GM18517 (cell line): ENCODE measurements at regions not wholly inside any gene's neighbourhood (a gene's known extent, or its start where the extent isn't known, plus 50 kb on each side); places are given as distances from the start of the nearest gene placed in this dataset.

ENCODE experiments used
- ATAC-seq: cut with Tn5 transposase; IDR thresholded peaks from one replicate; pipeline ENCODE4 v1.9.1; 2021; ENCODE audit warnings: mild to moderate bottlenecking, moderate library complexity; ENCODE audit not compliant: unreplicated experiment

GRCh38 chr18:52000435-52000834 is 339.6 kb upstream of the DCC start:
- no peak for ATAC-seq

- no peak for ATAC-seq
These were observed 338.9 kb upstream of the DCC start for GRCh38 chr18:52001106-52001505.

GRCh38 chr18:52002600-52002999 is 337.4 kb upstream of the DCC start:
- no peak for ATAC-seq

GRCh38 chr18:52007105-52007504 is 332.9 kb upstream of the DCC start:
- no peak for ATAC-seq

GRCh38 chr18:52008330-52008729 is 331.7 kb upstream of the DCC start:
- no peak for ATAC-seq

GRCh38 chr18:52008736-52009135 is 331.3 kb upstream of the DCC start:
- no peak for ATAC-seq

GRCh38 chr18:52009958-52010357 is 330.0 kb upstream of the DCC start:
- no peak for ATAC-seq

- ATAC-seq, result no peak
These were observed 293.9 kb upstream of the DCC start for GRCh38 chr18:52045946-52046675.

GRCh38 chr18:52046842-52047241 is 293.2 kb upstream of the DCC start:
- no peak for ATAC-seq

GRCh38 chr18:52054324-52054723 is 285.7 kb upstream of the DCC start:
- no peak for ATAC-seq

- no peak for ATAC-seq
These were observed 279.2 kb upstream of the DCC start for GRCh38 chr18:52060607-52061304.

GRCh38 chr18:52063923-52064322 is 276.1 kb upstream of the DCC start:
- no peak for ATAC-seq

GRCh38 chr18:52069201-52069600 is 270.8 kb upstream of the DCC start:
- ATAC-seq, result no peak

- no peak for ATAC-seq
These were observed 269.7 kb upstream of the DCC start for GRCh38 chr18:52070291-52070756.

- ATAC-seq, result no peak
These were observed 262.6 kb upstream of the DCC start for GRCh38 chr18:52077251-52077983.

GRCh38 chr18:52082246-52082645 is 257.8 kb upstream of the DCC start:
- ATAC-seq, result no peak

GRCh38 chr18:52087140-52087539 is 252.9 kb upstream of the DCC start:
- ATAC-seq, result no peak

GRCh38 chr18:52090005-52090404 is 250.0 kb upstream of the DCC start:
- ATAC-seq, result no peak

- ATAC-seq, result no peak
These were observed 246.8 kb upstream of the DCC start for GRCh38 chr18:52093171-52093570.

GRCh38 chr18:52118684-52119083 is 221.3 kb upstream of the DCC start:
- ATAC-seq, result no peak

GRCh38 chr18:52130624-52131301 is 209.2 kb upstream of the DCC start:
- no peak for ATAC-seq
